T47D (cell line): ENCODE measurements at regions not wholly inside any gene's neighbourhood (a gene's known extent, or its start where the extent isn't known, plus 50 kb on each side); places are given as distances from the start of the nearest gene placed in this dataset.

Experiments
- DNase-seq, 2 experiments: peaks; one replicate each; pipeline versions ENCODE4 v3.0.0 to v3.0.0-alpha.2; 2011 to 2012; ENCODE audit warnings: low read depth in 1 of 2, low spot score in 1 of 2
- JUND ChIP-seq: IDR thresholded peaks from 2 replicates; pipeline ENCODE4 v1.6.1; 2012; ENCODE audit warnings: low read depth
- in situ Hi-C: cut with HindIII; loops from 2 replicates; pipeline ENCODE4 v1.10.0; 2016; ENCODE audit warnings: low sequenced_read_pairs, low pct_unique_long_range_greater_than_20kb

DNA sequence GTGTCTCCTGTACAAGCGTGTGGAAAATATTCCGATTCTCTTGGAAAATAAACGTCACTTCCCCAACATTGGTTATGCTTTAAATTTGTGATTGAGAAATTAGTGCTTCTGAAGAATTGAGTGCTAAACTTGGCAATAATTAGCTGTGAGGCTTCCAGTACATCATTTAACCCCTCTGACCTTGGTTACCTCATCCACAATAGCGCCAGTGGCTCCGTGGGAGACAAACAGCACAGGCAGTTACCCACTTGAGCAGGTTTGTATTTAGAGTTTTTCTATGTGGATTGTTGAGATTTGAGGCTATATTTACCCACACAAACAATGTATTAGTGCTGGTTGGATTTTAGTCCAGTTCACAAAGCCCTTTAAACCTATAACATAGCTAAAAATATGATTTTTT, 476.5 kb downstream of the NKX6-1 start:
- in situ Hi-C loops, result no loop called here
- TF ChIP-seq JUND, result no peak
- DNase-seq, result no peak

DNA sequence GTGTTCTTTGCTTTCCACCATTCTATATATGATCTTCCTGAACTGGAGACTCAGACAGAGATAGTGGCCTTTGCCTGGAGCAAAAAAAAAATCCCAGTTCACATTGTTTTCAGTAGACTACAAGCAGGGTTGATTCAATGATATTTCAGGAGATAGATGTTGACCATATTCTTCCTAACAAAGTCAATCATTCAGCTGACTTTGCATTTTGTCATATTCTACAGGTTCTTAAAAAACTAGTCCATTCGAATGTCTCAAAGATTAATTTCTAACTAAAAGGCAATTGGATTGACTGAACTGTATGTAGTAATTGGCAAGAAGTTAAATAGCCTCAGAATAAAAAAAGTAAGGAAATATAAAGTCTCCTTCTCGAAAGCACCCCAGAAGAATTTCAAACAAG, 479.5 kb downstream of the NKX6-1 start:
- no peak for DNase-seq
- in situ Hi-C loops, result no loop called here
- no peak for TF ChIP-seq JUND

DNA sequence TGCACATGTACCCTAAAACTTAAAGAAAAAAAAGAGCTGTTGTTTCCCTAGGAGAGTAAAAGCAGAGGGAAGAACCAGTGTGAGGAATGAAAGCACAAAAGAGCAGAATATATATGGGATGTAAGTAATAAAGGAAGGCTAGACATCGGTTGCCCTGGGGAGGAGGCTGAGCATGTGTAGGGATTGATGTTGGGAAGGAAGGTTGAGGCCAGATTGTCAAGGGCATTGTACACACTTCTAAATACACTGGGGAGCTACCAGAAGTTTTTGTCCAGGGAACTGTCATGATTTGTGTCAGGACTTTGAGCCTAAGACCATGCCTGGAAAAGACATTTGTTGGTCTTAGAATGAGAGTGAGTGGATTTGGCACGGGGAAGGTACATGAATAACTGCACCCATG, 467.1 kb downstream of the GPAT3 start:
- in situ Hi-C loops, result no loop called here
- no peak for TF ChIP-seq JUND
- DNase-seq, result no peak

DNA sequence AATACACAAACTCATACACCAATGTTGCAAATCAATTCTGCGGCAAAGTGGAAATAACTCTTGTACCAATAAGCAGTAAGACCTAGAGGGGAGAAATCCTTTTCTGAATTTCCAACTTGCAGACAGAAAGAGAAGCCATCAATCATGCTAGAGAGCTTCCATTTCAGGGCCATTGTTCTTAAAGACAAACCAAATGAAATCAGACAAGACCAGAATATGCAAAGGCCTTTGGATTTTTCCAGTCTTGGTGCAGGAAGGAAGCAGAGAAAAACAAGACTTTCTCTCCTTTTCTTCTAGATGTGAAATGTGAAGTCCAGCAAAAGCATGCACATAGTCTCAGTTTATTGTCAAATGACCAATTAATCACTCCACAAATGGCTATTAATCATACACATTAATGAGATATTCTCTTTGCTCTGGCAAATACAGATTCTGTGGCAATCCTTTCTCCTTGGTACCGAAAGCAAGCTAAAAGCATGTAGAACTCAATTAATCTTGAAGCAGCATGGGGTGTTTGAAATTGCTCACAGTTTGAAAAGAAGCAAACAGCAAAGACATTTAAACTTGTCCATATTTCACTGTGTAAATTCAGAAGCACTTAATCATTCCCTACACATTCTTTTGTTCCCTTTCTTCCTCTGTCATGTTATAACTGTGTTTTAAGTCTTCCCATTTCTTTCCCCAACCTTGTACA, 466.1 kb downstream of the GPAT3 start:
- no peak for TF ChIP-seq JUND
- in situ Hi-C loops, result no loop called here
- no peak for DNase-seq

DNA sequence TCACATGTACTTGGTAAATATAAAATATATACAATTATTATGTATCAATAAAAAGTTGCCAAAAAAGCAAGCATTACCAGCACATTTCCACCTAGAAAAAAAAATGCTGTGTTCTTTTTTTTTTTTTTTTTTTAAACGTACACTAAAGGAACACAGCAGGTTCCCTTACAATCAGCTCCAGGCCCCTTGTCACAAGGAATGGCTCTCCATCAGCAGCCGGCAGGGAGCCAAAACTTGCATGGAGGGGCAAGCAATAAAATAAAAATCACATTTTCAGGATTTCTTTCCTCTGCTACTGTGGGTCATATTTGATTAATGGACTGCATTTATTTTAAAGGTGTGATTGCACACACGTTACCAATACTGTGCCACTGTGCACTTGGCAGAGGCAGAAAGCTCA, 460.3 kb downstream of the GPAT3 start:
- DNase-seq, result no peak
- in situ Hi-C loops, result no loop called here
- no peak for TF ChIP-seq JUND

DNA sequence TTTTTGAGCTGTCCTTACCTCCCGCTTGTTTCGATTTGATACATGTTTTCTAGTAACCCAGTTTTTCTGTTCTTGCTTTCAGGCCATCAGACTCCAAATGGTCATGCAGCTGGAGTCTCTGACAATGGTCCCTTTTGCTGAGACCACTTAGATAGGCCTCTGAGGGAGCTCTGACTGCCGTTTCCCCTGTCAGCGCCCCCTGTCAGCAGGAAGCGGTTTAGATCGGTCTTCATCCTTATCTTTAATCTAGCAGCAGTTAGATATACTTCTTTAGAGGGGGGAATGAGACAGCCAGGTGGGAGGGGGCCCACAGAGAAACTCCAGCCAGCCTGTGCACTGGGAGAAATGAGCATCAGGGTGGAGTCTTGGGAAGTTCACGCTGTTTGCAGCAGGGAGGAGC, 457.9 kb downstream of the GPAT3 start:
- DNase-seq, result no peak
- in situ Hi-C loops, result no loop called here

DNA sequence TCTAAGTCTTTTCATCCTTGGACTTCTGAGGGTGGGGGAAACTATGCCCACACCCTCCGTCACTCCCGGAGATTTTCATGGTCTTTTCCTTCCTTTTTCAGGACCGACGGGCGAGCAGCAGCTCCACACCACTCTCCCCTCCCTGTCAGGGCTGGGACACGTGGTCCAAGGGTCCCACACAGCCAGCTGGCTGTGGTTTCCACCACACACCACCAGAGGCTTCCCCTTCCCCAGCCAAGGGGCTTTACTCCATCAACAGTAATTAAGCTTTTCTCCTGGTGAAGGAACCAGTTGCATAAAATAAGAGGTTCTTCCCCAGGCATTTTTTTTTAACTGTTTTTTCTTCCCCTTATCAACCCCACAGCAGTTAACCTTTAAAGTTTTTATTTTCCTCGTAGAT, 453.9 kb downstream of the GPAT3 start:
- TF ChIP-seq JUND, result no peak
- in situ Hi-C loops, result no loop called here
- DNase-seq, result no peak

More for the DNA sequence above, 457.9 kb downstream of the GPAT3 start:
- no peak for TF ChIP-seq JUND

DNA sequence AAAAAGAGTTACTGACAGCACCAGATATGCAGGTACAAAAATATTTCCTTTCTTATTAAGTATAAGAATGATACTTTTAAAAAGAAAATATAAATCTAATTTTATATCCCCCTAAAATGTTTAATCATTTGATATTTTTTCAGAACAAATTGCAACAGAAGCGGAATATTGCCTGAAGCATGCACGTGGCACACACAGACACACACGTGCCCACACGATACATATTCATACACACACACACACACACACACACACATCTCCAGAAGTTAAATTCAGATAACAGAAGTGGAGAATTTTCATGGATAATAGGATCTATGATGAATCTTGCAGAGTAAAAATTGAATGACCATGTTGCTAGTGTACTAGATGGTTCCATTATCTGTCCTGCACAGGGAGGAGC, 445.2 kb downstream of the GPAT3 start:
- no peak for DNase-seq
- in situ Hi-C loops, result no loop called here
- no peak for TF ChIP-seq JUND

DNA sequence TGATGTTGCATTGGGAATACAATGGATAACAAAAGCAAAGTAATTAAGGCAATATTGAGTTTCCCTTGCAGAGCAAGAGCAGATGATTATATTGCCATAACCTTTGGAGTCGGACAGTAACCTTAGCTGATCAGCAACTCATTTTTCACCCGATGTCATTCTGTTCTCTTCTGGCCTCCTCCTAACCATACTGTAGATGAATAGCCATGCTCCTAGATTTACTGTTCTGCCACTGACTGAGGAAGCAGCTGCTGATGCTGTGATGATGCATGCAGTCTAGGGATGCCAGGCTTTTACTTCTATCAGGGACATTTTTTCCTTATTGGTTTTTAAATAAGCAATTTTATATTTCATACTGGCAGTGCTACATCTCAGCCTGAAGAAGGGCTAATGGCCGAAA, 443.9 kb downstream of the GPAT3 start:
- in situ Hi-C loops, result no loop called here
- DNase-seq, result no peak
- no peak for TF ChIP-seq JUND

DNA sequence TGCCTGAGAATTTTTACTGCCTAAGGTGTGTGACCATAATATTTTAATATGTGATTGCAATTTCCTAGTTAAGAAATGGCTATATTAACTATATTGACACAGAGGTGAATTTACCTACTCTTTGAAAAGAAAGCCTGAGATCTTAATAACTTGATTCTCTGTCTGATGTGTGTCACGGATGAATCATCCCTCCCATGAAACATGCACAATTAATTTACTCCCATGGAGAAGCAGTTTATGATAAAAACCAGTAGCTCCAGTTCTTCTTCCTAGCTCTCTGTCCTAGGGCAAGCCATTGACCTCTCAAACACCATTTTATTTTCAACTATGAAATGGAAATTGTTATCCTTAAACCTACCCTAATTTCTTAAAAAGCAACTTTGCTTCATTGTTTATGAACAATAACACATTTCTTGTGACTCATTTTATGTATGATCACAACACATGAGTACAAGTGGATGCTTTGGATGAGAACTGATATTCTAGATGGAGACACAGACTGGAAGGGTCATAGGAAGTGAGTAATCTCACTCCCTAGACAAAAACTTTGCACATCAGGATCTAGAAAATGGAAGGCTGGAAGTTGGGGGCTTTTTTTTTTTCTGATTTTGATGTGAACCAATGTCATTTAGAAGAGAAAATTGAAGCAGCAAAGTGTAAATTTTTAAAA, 438.3 kb downstream of the GPAT3 start:
- TF ChIP-seq JUND, result no peak
- no peak for DNase-seq
- in situ Hi-C loops, result no loop called here

DNA sequence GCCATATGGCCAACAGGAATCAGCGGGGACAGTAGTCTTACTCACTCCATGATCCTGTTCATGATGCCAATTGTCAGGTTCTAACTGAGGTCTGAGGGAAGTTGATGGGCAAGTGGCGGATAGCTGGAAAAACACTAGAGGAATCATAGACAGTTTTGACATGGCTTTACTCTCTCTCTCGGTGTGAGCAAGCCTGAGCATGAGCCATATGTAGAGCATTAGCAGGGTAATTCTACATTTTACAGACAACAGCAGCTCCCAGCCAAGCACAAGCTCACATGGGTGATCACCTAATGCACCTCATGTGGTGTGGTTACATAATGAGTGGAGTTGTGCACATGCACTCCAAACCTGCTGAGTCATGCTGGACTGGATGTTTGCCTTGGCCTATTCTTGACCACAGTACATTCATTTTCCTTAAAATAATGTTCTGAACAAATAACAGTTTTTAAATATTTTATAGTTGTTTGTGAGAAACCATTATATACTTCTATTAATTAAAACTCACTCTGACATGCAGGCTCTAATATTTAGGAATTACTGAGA, 429.2 kb downstream of the GPAT3 start:
- no peak for TF ChIP-seq JUND
- peak in 1 of 2 experiments; percentile 29 for DNase-seq
- in situ Hi-C loops, result no loop called here

DNA sequence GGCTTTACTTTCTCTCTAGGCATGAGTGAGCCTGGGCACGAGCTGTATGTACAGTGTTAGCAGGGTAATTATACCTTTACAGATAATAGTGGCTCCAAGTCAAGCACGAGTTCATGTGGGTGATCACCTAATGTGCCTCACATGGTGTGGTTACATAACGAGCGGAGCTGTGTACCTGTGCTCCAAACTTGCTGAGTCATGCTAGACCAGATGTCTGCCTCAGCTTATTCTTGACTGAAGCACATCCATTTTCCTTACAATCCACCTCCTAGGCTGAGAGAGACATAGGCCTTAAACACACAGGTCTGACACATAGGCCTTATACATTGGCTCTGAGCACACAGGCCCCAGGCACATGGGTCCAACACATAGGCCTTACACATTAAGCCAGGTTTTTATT, 426.6 kb downstream of the GPAT3 start:
- TF ChIP-seq JUND, result no peak
- in situ Hi-C loops, result no loop called here
- DNase-seq, result no peak

DNA sequence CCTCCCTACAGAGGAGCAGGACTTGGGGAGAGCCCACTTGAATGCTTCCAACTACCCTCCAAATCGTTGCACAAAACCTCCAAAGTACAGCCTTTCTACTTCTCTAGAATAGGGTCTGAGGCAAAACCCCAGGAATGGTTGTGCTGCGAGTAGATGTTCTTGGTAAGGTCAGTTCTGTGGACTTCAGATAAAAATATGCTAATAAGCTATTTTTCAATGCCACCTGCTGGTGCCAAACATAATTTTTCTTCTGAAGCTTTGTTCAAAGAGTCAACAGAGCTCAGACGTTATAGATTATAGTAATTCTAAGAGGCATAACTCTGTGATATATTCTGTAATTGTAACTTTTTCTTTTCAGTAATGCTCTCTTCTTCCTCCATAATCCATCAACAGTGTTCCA, 425.7 kb downstream of the GPAT3 start:
- in situ Hi-C loops, result no loop called here
- TF ChIP-seq JUND, result no peak
- DNase-seq, result peak; percentile 7 to 29

DNA sequence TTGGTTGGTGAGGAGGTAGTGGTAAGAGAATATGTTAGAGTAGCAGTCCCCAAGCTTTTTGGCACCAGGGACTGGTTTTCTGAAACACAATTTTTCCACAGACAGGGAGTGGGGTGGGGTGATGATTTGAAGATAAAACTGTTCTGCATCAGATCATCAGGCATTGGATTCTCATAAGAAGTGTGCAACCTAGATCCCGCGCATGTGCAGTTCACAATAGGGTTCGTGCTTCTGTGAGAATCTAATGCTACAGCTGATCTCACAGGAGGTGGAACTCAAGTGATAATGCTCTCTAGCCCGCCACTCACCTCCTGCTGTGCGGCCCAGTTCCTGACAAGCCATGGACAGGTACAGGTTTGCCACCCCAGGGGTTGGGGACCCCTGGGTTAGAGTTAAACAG, 423.3 kb downstream of the GPAT3 start:
- in situ Hi-C loops, result no loop called here
- no peak for DNase-seq
- TF ChIP-seq JUND, result no peak
